Renal pelvis (tissue), 1 donor: ENCODE measurements at regions not wholly inside any gene's neighbourhood (a gene's known extent, or its start where the extent isn't known, plus 50 kb on each side); places are given as distances from the start of the nearest gene placed in this dataset.
"Not testable (repeated sequence)": the region's sequence is repeated elsewhere in the genome, so short reads cannot be mapped to it uniquely, and the experiment has no call there.

ENCODE experiments used
- DNase-seq: peaks from one replicate; pipeline ENCODE4 v3.0.0-alpha.2; 2013

- no peak for DNase-seq
Measured at GRCh38 chr3:177358091-177358976, 161.1 kb upstream of the TBL1XR1 start.

- no peak for DNase-seq
Measured at GRCh38 chr3:177358977-177359592, 161.8 kb upstream of the TBL1XR1 start.

- peak; percentile 98 for DNase-seq
Measured at GRCh38 chr3:177359593-177360357, 162.5 kb upstream of the TBL1XR1 start.

GRCh38 chr3:177361081-177361938 lies 164.0 kb upstream of the TBL1XR1 start:
- no peak for DNase-seq

- DNase-seq = no peak
Measured at GRCh38 chr3:177362626-177363025, 165.3 kb upstream of the TBL1XR1 start.

GRCh38 chr3:177364236-177364635 lies 167.0 kb upstream of the TBL1XR1 start:
- no peak for DNase-seq

- not testable (repeated sequence) for DNase-seq
Measured at GRCh38 chr3:177365294-177365693, 168.0 kb upstream of the TBL1XR1 start.

GRCh38 chr3:177367788-177368187 lies 170.5 kb upstream of the TBL1XR1 start:
- DNase-seq = peak; percentile 75

GRCh38 chr3:177370246-177370822 lies 173.1 kb upstream of the TBL1XR1 start:
- no peak for DNase-seq

GRCh38 chr3:177371146-177371545 lies 173.9 kb upstream of the TBL1XR1 start:
- DNase-seq = no peak

- DNase-seq = no peak
Measured at GRCh38 chr3:177371888-177372287, 174.6 kb upstream of the TBL1XR1 start.

GRCh38 chr3:177374323-177374722 lies 177.0 kb upstream of the TBL1XR1 start:
- DNase-seq = no peak

- no peak for DNase-seq
Measured at GRCh38 chr3:177375316-177375715, 178.0 kb upstream of the TBL1XR1 start.

GRCh38 chr3:177377166-177377565 lies 179.9 kb upstream of the TBL1XR1 start:
- DNase-seq = no peak

- no peak for DNase-seq
Measured at GRCh38 chr3:177378168-177378567, 180.9 kb upstream of the TBL1XR1 start.

- no peak for DNase-seq
Measured at GRCh38 chr3:177379045-177379444, 181.8 kb upstream of the TBL1XR1 start.

- DNase-seq = no peak
Measured at GRCh38 chr3:177381070-177381469, 183.8 kb upstream of the TBL1XR1 start.

GRCh38 chr3:177382944-177383343 lies 185.7 kb upstream of the TBL1XR1 start:
- DNase-seq = no peak

- DNase-seq = no peak
Measured at GRCh38 chr3:177385186-177385585, 187.9 kb upstream of the TBL1XR1 start.

- no peak for DNase-seq
Measured at GRCh38 chr3:177385831-177386301, 188.6 kb upstream of the TBL1XR1 start.

GRCh38 chr3:177388209-177388608 lies 190.9 kb upstream of the TBL1XR1 start:
- DNase-seq = no peak
